HG03196 (cell line): ENCODE measurements at regions not wholly inside any gene's neighbourhood (a gene's known extent, or its start where the extent isn't known, plus 50 kb on each side); places are given as distances from the start of the nearest gene placed in this dataset.
"Not testable (repeated sequence)": the region's sequence is repeated elsewhere in the genome, so short reads cannot be mapped to it uniquely, and the experiment has no call there.

Experiments used
- ATAC-seq: cut with Tn5 transposase; IDR thresholded peaks from one replicate; pipeline ENCODE4 v1.9.1; 2021; ENCODE audit not compliant: unreplicated experiment

DNA sequence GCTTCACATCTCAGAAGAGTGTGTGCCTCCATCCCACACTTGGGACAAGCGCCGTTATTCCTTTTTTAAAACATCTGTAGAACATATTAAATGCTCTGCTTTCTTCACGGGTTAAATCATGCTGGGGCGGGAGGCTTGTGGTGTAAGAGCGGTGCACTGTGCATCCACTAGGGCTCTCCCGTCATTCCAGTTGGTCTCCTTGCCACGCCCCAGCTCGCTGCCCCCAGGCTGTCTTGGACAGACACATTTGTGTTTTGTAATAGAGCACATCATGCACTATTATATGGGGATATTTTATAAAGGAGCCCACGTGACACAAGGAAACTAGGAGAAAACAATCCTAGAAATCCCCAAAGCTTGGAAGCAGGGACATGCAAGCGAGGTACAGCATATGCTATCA lies 87.7 kb upstream of the PLGLB2 start:
- ATAC-seq: not testable (repeated sequence)

GRCh38 chr2:87662316-87663290 lies 85.3 kb upstream of the PLGLB2 start:
- not testable (repeated sequence) for ATAC-seq

- ATAC-seq: not testable (repeated sequence)
These were observed 84.5 kb upstream of the PLGLB2 start for GRCh38 chr2:87663347-87663746.

- not testable (repeated sequence) for ATAC-seq
These were observed 80.9 kb upstream of the PLGLB2 start for GRCh38 chr2:87667027-87667426.

DNA sequence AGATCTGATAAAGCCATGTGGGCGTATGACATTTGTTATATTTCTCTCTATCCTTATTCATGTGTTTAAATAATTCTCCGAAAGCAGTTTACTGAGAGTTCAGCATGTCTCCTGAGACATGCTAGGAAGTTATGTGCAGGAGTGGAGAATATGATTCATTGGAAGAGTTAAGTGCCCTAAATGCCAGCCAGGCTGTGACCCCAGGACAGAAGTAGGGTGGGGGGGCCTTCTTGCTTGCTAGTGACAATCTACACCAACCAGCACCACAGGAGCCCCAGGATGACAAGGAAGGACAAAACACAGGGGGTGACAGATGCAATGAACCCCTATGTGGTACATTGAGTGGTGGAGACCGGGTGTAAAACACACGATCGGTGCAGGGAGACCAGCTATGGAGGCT lies 79.5 kb upstream of the PLGLB2 start:
- not testable (repeated sequence) for ATAC-seq

GRCh38 chr2:87669633-87670231 lies 78.2 kb upstream of the PLGLB2 start:
- ATAC-seq: not testable (repeated sequence)

- not testable (repeated sequence) for ATAC-seq
These were observed 75.5 kb upstream of the PLGLB2 start for GRCh38 chr2:87672404-87672803.

DNA sequence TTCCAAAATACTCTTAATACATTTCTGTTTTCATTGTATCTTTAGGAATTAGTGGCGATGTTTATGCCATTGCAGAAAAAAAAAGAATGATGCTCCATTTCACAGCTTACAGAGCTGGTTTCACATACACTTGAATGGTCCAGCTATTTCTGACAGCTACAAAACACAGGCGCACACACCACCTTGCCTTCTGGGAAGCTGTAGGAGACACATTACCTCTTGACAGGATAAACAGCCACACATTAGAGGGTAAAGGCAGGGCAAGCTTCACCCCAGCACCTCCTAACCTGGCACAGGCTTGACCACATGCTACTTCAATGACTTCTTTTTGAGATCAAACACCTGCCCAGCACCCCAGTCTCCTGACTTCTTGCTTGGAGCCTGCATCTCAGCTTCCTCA lies 73.2 kb upstream of the PLGLB2 start:
- ATAC-seq: not testable (repeated sequence)

DNA sequence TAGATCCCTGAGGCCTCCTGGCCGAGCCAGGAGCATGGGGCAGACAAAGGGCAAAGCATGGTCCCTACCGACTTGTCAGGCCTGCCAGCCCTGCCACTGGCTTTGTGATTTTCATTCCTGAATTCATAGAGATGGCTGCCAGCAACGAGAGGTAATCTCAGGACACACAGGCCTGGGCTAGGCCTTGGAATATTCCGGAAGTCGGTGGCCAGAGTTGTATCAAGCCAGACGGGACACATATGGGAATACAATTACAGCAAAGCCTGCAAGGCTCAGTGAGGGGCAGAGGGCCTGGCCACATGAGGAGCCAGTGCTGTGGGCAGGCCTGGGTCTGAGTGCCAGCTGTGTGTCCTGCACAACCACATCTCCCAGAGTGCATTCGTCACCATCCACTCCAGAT lies 72.4 kb upstream of the PLGLB2 start:
- ATAC-seq: not testable (repeated sequence)

- not testable (repeated sequence) for ATAC-seq
These were observed 70.4 kb upstream of the PLGLB2 start for GRCh38 chr2:87677421-87677923.

GRCh38 chr2:87678742-87679173 lies 69.1 kb upstream of the PLGLB2 start:
- ATAC-seq: not testable (repeated sequence)

- not testable (repeated sequence) for ATAC-seq
These were observed 67.9 kb upstream of the PLGLB2 start for GRCh38 chr2:87679950-87680349.

- ATAC-seq: not testable (repeated sequence)
These were observed 67.2 kb upstream of the PLGLB2 start for GRCh38 chr2:87680691-87681090.

GRCh38 chr2:87683451-87683850 lies 64.4 kb upstream of the PLGLB2 start:
- ATAC-seq: not testable (repeated sequence)

- ATAC-seq: not testable (repeated sequence)
These were observed 63.9 kb upstream of the PLGLB2 start for GRCh38 chr2:87683961-87684360.

GRCh38 chr2:87685558-87685957 lies 62.3 kb upstream of the PLGLB2 start:
- not testable (repeated sequence) for ATAC-seq

DNA sequence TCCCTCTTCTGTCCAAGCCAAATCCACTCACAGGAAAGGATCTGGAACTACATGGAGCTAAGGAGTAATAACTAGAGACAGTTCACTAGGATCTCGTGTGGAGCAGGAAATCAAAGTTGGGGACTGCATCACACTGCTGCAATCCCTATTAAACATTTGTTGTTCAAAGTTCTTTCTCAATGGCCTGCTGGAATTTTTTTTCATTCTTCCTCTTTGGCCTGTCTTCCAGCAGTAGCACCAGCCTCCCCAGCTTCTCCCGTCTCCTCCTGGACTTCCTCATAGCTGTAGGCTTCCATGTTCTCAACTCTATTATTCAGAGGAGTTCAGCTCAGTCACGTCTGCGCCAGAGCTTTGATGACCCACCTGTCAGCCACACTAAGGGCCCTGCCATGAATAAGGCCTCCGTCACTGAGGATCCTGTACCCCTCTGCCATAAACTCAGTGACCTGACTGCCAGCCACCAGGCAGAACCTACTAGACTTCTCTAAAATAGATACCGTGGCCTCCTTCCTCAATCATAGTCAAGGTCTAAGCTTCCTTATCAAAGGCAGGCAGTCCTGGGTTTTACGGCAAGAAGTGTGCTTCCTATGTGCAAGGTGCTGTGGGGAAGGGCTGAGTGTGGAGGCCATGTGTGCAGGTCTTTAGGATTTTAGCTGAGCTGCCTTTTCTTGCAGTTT lies 60.9 kb upstream of the PLGLB2 start:
- ATAC-seq: not testable (repeated sequence)

DNA sequence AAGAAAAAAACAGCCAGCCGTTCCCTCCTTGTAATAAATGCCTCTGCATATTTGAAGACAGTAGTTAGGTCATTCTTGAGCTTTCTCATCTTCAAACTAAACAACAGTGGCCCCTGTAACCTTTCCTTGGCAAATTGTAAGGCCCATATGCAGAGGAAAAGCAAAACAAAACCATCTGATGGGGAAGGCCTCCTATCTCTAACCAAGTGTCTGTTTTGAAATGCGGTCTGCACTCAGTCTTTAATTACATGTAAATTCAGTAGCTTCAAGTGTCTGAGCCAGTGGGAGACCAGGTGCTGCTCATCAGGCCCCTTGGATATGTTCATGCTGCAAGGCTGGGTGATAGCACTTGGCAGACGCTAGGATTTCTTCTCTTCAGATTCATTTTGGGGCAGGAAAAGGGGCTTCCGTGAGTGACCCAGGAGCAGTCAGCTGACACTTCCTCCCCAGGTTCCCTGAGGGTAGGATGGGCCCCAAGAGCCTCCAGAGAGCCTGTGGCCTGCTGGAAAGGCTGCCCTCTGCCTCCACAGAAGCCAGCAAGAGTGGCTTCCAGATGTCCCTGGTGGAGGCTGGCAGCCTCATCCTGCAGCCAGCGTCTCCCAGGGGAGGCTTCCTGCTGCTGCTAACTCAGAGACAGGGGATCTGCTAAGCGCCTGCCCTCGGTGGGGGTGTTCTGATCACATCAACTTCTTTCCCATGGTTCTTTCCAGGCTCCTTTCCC lies 60.2 kb upstream of the PLGLB2 start:
- ATAC-seq: not testable (repeated sequence)

- not testable (repeated sequence) for ATAC-seq
These were observed 55.8 kb upstream of the PLGLB2 start for GRCh38 chr2:87691899-87692592.

DNA sequence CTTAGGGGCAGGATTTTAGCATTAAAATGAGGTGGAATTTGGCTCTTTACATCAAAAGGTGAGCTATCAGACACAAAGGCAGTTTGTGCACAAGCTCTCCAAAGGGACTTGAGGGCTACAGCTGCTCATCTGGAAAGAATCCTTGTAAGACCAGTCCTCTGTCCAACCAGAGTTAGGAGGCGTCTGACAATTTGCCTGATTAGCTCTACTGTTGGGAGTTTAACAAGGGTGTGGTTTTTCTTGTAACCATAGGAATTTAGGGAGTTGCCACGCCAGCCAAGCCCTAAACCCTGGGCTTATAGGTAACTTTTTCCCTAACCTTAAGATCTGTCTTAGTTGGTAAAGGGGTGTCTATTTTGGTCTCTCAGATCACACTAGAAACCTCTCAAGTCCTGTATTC lies 55.0 kb upstream of the PLGLB2 start:
- not testable (repeated sequence) for ATAC-seq
